COLO829 (cell line): ENCODE measurements at regions not wholly inside any gene's neighbourhood (a gene's known extent, or its start where the extent isn't known, plus 50 kb on each side); places are given as distances from the start of the nearest gene placed in this dataset.

ENCODE experiments used
- DNase-seq: peaks from one replicate; pipeline ENCODE4 v3.0.0; 2012; ENCODE audit warnings: low spot score

DNA sequence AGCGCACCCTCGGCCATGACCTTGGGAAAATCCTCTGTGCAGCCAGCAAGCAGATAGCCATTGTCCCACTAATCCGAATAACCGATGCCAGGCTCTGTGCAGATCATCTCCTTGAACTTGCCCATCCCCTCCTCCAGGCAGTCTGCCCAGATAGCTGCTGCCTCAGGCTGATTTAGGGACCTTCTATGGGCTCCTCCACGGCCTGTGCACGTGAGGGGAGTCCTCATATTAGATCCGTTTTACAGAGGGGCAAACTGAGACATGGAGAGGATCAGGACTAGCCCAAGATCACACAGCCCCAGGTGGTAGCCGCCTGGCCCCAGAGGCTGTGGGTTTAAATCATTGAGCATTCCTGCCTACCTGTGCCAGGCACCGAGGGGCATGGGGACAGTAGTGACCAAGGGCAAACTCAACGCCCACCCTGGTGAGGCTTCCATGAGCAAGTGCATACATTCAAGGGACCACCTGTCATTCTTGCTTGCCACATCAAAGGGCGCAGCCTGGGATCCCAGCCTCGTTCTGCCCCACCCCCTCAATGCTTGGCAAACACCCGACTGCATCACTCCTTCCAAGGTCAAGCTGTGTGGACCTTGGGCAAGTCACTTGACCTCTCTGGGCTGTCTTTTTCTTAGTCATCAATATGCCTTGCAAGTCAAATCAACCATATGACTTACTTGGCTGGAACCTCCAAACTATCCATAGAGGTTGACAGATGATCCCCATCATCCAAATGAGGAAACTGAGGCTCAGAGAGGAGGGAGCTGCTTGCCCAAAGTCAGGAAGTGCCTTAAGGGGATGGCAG lies 131.6 kb downstream of the MN1 start:
- no peak for DNase-seq

DNA sequence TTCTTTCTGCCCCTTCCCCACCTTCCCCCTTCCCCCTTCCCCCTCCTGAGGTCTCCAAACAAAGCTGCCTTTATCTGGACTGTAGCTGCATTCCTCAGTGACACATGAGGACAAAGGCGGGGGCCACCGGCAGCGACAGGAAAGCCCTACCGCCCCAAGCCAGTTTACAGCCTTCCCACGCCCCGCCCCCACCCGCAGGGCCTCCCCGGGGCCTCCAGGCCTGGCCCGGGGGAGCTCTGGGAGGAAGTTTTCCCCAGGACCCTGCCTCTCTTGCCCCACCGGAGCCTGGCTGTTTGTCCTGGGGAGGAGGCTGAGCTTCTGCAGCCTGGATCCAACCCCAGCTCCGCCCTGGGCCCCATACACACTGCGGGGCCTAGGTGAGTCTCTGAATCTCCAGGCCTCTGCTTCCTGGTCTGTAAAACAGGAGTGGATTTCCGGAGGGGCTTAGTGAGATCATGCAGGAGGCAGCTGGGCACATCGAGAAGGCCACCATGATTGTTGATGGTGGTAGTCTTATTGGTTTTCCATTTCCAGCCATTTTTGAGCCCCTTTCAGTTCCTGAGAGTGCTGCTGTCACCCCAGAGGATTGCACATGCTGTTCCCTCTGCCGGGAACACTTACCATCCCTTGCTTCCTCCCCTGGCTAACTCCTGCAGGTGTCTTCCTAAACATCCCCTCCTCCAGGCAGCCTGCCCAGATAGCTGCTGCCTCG lies 130.7 kb downstream of the MN1 start:
- peak; percentile 71 for DNase-seq

DNA sequence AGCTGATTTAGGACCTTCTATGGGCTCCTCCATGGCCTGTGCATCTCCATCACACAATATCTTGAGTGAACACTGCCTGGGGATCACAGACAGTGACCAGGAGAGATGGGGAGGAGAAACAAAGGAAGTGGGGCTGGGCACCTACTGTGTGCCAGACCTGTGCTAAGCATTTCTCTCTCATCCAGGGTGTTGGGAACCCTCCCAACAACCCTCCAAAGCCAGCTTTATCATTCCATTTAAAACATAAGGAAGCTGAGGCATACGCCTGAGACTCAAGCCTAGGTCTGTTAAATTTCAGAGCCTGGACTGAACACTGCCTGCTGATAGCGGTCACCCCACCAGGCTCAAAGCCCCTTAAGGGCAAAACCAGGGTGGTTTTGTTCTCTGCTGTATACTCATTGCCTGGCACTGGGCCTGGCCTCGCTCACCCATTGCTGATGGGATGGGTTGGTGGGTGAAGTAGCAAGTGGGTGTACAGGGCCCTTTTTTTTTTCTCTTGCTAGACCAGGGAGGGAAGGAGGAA lies 130.1 kb downstream of the MN1 start:
- DNase-seq: no peak

DNA sequence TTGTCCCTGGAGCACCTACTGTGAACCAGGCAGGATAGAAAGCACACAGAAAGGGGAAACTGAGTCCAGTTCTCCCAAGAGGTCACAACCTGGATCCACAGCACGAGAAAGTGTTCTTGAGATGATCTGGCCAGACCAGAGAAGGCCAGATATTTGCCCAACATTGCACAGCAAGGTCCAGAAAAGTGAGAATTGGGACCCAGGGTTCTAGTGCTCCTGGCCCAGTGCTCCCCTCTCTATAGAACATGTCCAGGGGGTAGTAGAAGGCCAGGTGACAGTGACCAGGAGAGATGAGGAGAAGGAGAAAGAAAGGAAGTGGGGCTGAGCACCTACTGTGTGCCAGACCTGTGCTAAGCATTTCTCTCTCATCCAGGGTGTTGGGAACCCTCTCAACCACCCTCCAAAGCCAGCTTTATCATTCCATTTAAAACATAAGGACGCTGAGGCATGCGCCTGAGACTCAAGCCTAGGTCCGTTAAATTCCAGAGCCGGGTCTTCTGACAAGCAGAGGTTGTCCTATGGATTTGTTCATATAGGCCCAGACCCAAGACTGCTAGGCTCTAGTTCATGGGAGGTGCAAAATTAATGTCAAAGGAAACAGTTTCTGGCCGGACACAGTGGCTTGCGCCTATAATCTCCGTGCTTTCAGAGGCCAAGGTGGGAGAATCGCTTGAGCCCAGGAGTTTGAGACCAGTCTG lies 128.7 kb downstream of the MN1 start:
- no peak for DNase-seq

DNA sequence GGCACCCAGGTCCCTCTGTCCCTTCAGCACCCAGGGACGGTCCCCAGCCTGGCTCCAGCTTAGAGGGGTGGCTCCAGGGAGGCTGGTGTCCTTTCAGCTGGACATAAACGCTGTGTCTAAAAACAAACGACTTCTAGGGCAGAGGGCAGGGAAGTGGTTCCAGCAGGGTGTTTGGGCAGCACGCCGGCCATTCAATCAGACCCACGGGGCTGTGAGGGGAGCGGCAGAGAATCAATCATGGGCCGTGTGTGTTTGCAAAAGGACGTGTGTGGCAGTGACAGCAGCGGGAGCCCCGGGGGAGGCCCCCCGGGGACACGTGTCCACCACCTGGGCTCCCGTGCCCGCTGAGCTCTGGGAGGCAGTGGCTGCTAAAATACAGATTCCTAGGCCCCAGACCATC lies 127.7 kb downstream of the MN1 start:
- no peak for DNase-seq

DNA sequence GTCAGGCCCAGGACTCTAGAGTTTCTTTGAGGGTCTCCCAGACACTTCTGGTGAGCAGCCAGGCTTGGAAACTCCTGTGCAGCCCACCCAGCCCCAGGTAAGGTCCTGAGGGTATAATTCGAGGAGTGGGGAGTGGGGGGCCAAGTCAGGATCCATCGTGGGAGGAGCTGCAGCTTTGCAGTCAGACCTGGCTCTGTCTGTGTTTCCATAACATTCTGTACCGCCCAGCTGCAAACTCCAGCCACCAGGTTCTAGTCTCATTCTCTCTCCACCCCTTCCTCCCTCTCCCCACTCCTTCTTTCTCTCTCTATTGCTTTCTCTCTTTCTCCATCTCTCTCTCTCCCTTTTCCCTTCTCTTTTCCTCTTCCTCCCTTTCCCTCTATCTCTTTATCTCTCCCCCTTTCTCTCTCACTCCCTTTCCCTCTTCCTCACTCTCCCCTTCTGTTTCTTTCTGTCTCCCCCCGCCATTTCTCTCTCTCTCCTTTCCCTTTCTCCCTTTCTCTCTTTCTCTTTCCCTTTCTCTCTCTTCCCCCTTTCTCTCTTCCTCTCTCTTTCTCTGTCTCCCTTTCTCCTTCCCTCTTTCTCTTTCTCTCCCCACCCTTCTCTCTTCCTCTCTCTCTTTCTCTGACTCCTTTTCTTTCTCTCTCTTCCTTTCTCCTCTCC lies 127.2 kb downstream of the MN1 start:
- no peak for DNase-seq

DNA sequence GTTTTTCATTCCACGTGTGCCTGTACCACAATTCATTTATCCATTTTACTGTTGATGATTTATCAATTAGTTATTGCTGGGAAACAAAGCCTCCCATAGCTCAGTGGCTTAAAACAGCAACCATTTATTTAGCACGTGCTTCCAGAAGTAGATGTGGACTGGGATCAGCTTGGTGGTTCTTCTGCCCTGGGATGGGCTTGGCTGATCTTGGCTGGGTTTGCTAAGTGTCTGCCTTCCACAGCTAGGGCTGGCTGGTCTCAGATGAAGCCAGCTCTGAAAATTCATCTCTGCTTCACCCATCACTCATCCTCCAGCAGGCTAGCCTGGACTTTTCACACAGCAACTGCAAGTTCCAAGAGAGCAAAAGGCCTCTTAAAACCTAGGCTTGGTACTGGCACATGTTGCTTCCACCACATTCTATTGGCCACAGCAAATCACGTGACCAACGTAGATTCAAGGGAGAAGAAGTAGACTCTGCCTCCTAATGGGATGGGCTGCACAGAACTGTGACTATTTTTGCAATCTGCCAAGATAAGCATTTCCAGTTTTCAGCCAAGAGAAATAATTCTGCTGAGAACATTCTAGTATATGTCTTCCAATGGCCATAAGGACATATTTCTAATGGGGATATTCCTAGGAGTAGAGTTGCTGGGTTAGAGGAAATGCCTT lies 124.9 kb downstream of the MN1 start:
- DNase-seq: no peak

DNA sequence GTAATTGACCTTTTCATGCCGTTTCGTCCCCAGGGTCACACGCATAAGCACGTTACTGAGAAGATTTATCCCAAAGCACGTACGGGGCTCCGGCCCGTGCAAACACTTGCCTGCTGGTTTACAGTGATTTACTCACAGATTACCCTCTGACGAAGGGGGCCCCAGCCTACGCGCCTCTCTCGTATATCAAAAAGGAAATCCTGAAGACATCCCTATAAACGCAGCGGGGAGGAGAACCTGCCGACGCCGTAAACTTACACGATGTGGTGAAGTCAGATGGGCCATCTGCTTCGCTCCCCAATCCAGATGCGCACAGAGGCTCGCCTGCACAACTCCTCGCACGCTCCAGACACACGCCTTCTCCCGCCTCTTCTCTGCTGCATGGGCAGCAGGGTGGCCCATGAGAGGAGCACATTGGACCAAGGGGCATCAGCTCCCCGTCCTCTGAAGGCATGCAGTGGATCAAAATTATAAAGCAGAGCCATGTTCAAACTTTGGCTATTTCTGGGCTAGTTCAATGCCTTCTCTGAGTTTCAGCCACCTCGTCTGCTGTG lies 123.6 kb downstream of the MN1 start:
- no peak for DNase-seq

DNA sequence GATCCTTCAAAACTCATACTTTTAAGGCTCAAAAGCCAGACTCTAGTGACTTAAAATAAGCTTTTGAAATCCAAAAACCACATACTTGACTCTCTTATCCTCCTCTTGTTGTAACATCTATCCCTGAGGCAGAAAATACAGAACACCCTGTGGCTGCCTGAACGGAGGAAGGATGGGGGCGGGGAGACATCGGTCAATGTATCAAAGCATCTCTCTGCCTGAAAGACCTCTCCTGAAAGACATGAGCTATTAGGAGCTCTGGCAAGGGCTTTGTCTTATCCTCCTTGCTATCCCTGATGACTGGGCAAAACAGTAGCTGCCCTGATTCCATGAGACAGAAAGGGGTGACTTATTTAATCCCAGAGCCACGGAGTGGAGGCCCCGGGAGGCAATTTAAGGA lies 122.4 kb downstream of the MN1 start:
- DNase-seq: no peak

DNA sequence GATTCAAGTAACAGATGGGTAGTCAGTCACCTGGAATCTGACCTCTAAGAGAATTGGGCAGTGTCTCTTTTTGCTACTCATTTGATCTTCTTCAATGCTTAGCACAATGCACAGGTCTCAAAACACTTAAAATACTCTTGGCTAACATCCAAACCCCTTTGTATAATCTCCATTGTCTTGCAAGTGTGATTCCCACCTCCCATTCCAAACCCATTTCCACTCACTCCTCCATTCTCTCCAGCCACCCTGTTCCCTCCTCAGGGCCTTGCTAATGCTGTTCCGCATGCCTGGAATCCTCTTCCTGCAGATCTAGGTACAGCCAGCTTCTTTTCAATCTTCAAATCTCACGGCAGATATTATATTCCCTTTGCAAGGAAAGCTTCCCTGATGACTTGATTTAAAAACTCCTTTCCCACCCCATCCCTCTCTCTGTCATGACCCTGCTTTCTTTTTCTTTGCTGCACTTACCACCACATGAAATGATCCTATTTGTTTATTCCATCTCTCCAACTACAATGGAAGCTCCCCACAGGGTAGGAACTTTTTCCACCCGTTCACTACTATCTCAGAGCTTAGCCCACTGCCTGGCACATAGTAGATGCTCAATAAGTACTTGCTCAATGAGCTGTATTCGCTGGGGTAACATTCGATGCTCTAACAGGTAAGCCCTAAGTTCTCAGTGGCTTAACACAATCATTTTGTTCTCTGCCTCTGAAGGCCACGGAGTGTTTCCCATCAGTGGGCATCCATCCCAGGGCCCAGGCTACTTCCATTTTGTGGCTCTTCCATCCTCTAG lies 121.7 kb downstream of the MN1 start:
- DNase-seq: no peak

DNA sequence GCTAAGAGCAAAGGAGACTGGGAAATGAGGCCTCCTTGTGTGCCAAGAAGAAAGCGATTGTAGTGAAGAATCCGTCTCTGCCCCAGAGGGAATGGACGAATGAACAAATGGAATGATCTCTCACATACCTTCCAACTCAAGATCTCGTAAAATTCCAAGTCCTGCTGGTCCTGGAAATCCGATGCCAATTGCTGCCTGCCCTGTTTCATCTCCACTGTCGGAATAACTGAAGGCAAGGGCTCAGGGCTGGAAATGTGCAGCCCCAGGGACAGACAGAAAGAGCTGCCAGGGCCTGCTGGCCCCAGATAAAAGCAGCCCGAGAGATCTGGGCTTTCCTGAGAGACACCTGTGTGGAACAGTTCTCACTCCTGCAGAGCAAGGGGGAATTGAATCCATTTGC lies 120.9 kb downstream of the MN1 start:
- DNase-seq: no peak

DNA sequence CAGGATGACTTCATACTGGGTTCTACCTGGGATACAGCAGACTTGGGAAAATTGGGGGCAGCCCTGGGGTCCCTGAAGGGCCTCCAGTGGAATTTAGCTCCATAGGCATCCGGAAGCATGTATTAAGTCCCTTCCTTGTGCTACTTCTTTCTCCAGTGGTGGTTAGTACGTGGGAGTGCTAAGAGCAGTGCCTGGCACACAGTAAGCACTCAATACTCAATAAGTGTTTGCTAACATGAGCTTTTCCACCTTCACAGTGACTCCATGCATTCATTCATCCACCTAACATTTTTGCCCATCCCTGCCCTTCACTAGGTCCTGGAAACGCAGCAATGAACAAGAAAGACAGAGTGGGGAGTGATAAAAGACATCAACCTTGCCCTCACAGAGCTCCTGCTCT lies 120.5 kb downstream of the MN1 start:
- DNase-seq: no peak

DNA sequence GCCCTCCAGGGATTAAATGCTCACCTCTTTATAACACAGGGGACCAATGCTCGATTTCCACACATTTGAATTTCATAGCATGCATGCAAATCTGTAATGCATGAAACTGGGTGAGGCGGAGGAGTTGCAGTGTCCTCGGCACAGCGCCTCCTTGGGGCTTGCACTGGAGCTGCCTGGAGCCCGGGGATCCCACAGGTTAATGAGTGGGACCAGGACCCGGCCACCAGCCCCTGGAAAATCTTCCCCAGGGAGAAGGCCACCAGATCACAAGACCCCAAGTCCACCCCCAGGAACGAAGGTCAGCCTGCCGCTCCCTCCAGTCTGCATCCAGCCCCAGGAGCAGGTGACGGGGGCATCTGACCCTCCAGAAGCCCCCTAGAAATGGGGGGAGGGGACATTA lies 119.1 kb downstream of the MN1 start:
- no peak for DNase-seq

DNA sequence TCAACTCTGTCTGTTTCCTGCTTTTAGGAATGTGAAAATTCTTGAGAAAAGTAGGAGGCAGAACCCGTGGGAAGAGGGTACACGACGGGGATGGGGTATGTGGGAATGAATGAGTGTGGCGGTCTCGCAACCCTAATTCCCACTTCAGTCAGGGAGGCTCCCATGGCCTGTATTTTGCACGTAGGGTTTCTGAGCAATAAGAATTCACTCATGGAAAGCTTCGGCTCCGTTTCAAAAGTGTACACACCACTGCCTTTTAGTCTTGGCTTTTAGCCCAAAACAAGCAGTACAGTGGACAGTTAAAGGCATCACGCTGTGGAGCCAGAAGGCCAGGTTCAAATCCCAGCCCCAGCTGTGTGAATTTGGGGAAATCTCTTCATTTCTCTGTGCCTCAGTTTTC lies 116.7 kb downstream of the MN1 start:
- DNase-seq: no peak

DNA sequence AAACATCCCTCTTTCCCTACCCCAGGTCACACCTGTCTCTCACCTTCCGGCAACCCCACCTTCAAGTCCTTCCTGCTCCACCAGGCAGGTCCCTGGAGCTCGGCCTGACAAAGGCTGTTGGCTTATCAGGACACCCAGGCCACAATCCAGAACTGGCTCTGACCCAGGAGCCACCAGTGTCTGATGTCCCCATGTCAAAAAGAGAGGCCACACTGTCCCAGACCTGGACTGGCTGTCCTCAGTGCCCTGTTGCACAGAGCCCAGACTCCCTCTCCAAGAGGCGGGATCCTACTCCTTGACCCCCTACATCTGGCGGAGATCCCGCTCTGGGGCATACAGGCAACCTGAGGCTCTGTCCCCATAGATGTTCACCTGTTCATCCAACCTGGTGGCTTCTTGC lies 116.0 kb downstream of the MN1 start:
- no peak for DNase-seq

DNA sequence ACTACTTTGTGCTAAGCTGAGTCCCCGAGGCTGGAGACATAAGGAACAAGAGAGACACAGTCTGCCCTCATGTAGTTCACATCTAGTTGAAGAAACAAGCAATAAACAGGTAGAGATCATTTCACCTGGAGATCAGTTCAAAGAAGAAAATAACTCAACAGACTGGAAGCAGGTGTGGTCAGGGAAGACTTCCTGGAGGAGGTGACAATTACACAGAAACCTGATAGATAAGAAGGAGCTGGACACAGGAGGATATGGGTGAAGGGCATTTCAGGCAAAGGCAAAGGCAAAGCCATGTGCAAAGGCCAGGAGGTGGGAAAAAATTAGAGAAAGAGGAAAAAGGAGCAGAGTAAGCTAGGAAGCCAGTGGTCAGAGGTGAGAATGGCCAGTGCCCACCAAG lies 115.6 kb downstream of the MN1 start:
- DNase-seq: no peak

DNA sequence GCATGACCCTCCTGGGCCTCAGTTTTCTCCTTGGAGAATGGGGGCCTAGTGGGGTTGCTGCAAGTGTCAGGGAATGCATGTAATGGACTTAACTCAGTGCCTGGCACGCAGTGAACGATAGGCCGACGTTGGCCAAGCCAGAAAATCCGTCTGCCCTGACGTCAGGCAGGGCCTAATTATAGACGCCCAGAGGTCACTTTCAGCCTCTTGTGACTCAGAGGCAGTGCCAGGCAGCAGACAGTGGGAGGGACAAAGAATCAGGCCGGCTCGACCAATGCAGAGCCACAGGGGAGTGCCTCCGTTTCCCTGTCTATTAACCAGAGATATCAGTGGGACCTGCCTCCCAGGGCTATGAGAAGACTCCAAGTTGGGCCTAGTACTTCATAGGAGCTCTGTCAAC lies 115.0 kb downstream of the MN1 start:
- peak; percentile 93 for DNase-seq

DNA sequence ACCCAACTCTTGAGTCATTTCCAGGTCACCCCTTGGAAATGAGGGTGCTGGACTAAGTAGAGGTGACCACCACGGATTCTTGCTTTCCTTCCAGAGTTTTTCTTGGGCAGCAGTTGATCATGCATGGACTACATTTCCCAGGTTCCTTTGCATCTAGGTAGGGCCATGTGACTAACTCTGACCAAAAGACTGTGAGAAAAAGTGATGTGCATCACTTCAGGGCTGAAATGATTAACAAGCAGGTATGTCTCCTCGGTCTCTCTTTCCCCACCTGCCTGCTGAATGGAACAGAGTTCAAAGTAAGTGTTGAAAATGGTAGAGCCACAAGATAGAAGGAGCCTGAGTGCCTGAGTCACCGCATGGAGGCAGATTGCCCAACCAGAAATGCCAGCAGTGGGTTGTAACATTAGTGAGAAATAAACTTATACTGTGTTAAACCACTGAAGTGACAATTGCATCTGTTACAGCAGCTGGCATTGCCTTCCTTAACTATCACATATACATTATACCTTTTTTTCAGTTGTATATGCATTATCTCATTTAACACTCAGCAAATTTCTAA lies 113.5 kb downstream of the MN1 start:
- DNase-seq: no peak

DNA sequence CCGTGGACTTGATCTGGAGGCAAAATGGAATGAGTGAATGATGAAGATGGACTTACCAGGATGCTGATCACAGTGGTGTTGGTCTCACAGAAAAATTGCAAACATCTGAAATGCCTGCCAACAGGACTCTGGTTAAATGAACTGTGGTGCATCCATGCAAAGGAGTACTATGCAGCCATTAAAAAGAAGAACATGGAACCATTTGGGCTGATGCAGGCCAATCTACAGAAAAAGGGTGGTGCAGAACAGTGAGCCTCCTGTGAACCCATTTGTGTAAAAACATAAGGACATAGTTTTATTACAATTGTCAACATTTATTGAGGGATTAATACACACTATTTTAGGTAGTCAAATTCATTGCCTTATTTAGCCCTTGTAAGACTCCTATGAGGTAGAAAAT lies 111.9 kb downstream of the MN1 start:
- DNase-seq: no peak

DNA sequence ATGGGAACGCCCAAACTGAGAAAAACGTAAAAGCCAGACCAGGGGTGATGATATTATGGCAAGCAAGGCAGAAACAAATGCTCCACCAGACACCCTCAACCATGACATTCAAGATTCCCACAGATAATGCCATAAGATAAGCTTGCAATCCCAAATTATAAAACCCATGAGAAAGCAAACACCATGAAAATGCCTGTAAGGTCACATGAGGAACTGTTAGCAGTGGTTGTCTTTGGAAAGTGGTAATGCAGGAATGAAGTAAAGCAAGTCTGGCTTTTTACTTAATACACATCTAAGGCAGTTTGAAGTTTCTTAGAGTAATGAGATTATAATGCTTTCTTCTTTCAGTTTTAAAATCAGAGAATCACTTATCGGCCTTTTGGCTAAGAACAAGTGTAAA lies 111.0 kb downstream of the MN1 start:
- DNase-seq: no peak
